NCI-H146 treated with DMSO at 0.1 percent for 48 hours (cell line): ENCODE measurements at regions not wholly inside any gene's neighbourhood (a gene's known extent, or its start where the extent isn't known, plus 50 kb on each side); places are given as distances from the start of the nearest gene placed in this dataset.

Experiments used
- DNase-seq: peaks from one replicate; lab custom pipeline; 2025; ENCODE audit not compliant: unreplicated experiment; lab: John Stamatoyannopoulos, UW

DNA sequence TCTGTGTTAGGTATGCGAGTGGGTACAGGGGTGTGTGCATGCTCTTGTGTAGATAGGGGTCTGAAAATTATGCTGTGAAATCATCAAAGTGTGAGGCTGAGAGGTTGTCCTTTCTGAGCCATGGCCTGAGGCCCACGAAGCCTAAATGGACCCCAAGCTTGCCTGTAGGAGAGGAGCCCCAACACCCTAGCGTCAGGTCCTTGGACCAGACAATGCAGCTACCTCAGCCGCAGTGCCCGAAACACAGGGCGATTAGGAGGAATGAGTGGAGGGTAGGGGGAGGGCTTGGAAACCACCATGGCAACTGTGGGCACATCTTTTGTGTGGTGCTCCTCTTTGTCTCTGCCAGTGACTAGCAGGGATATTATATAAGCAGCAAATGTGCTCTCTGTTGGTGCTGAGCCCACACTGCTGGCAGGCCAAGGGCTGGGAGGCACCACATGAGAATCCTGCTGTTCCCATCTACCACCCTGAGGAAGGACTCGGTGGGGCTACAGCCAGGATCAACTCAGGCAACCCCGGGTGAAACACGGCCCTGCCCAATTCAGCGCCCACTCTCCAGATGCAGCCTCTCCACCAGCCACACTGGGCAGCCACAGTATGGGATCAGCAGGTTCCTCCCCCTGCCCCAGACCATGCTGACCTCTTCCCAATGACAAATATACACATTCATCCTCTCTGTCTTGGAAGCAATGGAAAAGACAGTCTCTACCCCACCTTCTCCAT is 84.6 kb upstream of the FSTL4 start:
- DNase-seq: no peak

DNA sequence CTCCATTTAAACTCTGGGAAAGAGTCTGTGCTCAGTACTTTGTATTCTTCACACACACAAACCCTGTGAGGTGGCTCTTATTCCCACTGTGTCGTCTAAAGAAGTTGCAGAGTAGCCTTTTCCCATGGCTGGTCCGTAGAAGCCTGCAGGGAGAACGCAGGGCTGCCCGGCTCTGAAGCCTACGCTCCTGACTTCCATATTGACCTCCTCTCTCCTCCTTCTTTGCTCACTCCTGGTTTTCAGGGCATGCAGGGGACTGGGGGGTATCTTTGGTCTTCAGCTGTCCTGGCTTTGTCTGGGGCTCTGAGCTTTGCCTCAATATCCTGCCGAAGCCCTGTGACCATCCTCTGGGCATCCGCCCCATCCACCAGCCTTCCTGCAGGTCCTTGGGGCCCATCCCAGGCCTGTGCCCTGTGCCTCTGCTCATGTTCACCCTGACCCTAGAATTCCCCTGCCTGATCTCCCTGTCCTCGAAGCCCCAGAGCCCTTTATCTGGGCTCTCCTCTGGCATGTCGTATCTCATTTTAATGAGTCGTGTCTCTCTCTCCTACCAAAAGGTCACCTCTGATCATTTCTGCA is 83.8 kb upstream of the FSTL4 start:
- no peak for DNase-seq

DNA sequence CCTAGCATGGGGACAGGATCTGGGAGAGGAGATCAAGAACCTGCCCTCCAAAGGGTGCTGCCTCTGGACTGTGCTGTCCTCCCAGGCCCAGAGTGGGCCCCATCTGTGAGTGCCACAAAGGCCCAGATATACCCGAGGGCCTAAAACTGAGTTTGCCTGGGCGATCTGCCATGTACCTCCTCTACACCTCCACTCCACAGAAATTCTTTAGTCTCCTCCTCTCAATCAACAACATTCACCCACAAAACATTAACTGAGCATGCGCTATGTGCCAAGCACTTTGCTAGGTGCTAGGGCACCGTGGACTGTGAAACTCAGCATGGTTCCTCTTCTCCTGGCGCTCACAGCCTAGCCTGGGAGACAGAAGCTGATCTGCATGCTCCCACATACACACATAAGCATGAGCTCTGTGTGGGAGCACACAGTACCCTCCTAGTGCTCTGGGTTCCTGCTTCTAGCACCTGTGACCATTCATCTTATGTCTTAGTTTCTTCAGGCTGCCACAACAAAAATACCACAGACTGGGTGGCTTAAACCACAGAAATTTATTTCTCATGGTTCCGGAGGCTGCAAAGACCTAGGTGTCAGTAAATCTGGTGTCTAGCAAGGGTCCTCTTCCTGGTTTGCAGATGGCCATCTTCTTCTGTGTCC is 82.0 kb upstream of the FSTL4 start:
- no peak for DNase-seq

DNA sequence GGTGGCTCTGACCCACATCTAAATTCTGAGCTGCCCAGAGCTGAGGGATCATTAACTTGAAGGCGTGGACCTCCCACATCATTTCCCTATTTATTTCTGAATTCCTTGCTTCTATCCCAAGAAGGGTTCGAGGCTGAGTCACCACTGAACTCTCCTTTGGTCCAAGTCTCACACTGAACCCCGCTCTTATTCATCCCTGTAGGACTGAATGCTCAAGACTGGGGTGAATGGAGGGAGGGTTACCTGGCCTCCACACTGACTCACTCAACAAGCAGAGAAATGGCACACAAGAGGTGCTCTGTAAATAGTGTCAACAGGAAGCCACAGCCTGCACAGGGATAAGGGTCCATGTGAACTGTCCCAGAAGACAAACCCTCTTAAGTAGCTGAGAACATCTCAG is 79.1 kb upstream of the FSTL4 start:
- no peak for DNase-seq

- no peak for DNase-seq
Measured at GRCh38 chr5:133690746-133691145, 78.4 kb upstream of the FSTL4 start.

GRCh38 chr5:133688391-133688790 is 76.0 kb upstream of the FSTL4 start:
- no peak for DNase-seq

DNA sequence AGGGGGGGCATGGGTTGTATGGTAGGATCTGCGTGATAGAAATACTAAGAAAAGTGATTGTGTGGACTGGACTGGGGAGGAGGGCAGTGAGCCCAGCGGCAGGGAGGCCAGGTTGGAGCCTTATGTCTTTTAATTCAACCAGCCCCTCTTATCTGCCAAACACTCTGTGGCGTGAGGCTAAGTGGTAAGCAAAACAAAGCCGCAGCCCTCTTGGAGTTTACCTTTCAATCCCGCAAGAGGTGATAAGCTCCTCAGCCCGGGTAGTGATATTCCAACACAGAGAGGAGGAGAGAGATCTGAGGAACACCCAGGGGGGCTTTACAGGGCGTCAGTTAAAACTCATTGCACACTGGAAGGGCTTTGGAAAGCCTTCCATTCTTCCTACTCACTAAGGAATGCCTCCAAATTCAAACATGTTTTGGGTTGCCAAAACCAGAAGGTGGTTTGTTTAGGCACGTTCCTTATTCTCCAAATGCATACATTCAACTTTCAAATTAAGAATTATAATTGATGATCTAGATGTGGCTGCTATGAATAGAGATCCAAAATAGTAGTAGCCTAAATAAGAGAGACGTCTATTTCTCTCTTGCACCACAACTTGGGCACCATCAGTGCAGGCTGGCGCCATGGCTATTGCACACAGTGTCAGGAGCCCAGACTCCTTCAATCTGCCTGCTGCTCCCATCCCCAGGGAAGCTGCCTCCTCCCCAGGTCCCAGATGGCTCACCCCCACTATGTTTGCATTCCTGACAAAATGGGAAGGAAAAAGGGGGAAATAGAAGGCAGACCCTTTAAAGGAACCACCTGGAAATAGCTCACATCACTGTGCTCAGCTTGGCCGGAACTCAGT is 75.1 kb upstream of the FSTL4 start:
- no peak for DNase-seq

DNA sequence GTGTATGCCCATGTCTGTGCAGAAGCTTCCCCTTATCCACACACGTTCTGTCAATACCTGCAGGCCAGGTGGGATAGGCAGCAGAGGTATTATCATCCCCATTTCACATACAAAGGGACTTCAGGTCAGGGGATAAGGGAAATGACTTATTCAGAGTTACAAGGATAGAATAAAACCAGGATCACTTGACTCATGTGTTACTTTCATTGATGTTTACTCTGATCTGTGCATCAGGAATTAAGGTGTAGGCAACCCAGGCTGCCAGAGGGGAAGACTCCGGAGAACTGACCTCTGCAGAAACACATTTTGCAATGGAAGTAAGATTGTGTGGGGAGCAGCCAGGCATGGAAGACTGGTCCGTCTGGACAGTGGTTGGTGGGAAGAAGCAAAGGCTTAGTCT is 74.2 kb upstream of the FSTL4 start:
- no peak for DNase-seq

GRCh38 chr5:133685402-133686018 is 73.2 kb upstream of the FSTL4 start:
- DNase-seq: no peak

DNA sequence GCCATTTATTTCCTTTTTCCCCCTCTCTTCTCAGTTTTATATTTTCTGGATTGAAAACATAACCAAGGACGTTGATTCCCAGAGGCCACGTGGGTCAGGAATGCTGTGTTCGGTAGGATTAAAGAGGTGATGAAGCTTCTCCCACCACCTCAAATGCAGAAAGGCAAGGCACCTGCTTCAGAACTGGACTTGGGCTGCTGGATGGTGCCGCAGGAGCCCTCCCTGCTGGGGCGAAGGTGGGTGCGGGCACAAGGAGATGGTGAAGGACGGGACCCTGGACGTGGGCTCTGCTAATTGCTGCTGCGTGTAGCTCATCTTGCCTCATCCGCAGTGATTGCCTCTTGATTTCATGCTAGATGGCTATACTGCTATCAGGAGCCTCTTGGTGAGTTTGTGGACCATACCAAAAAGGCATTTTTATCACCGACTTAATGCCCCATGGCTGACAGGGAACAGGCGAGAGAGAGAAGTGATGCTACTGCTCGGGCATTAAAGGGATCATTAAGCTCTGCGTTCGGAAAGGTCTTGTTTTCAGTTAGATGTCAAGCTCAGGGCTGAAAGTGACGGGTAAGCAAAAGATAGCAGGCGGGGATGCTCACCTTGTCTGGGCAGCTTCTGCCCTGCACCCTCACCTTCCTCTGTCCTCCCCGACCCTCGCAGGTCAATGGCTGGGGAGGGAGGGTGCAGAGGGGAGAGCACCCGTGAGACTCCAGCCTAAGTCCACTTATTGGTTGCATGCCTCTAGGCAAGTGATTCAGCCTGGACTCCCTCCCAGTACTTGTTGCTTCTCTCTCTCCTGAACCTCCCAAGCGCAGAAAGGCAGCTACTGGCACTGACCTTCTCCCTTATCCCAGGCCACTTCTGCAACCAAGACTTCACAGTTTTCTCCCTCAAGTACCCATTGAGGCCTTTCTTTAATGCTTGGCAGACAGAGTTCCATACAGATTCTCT is 71.6 kb upstream of the FSTL4 start:
- no peak for DNase-seq

DNA sequence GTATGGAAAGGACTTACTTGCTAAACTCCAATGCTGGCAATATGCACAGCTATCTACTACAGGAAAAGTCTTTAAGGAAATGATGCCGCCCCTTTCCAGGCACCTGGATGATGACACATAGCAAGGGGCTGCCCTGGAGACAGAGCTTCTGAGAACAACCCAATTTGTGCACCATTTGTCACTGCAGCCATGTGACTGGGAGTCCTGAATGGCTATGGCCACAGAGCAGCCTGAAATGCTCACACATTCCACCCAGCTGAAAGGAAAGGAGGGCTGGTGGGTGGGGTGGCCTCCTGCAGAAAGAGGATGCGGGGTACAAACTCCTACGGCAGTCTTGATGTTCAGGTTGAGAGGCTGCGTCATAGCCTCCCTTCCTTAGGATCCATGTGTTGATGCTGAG is 70.1 kb upstream of the FSTL4 start:
- DNase-seq: no peak

GRCh38 chr5:133681896-133682295 is 69.6 kb upstream of the FSTL4 start:
- DNase-seq: no peak

DNA sequence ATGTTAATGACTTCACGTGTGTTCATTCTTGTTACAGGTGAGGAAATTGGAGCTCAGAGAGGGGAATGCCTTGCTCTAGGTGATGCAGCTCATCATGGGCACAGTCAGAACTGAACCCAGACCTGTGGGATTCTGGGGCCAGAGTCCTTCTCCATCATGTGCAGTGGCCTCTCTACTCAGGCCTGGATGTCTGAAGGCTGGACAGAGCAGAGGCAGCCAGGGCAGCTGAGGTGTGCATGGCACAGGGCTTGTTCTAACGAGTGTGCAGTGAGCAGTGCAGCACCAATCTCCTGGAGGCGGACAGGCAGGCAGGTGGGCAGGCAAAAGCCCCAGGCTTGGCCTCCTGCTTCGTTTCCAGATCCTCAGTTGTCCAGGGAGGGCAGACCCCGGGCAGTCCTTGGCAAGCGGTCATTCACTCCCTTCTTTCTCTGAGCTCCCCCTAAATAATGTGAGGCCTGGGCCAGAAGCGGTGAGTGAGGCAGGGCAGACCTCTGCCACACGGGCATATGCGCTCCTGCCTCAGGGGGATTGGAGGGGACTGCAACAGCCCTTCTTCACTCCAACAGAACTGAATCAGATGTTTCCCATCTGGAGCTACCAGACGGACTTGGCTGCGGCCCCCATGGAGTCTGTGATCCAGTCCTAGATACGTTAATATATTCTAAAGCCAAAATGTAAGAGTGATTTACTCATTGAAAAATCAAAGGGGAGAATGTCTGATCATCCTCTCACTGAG is 68.7 kb upstream of the FSTL4 start:
- no peak for DNase-seq

GRCh38 chr5:133679534-133679933 is 67.2 kb upstream of the FSTL4 start:
- DNase-seq: no peak

GRCh38 chr5:133675376-133676154 is 63.2 kb upstream of the FSTL4 start:
- DNase-seq: no peak

GRCh38 chr5:133670336-133670735 is 58.0 kb upstream of the FSTL4 start:
- DNase-seq: no peak

GRCh38 chr5:133669472-133669871 is 57.1 kb upstream of the FSTL4 start:
- no peak for DNase-seq

DNA sequence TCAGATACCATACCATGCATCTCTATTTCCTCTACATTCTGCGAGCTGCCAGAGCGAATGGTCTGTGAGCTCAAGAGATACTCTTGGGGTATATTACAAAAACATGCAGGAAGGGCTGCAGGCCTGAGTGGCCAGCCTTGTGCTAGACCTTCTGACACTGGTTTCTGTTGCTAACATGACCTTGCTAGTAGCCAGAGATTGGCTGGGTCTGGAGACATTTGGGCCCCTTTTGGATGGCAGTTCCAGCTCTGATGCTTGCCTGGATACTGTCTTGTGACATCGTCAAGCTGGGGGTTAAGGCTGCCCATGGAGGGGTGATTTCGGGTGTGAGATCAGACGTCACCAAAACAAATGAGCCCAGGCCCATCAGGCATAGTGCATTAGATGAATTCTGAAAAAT is 56.1 kb upstream of the FSTL4 start:
- no peak for DNase-seq

- DNase-seq: no peak
Measured at GRCh38 chr5:133667217-133667616, 54.9 kb upstream of the FSTL4 start.
